Omental fat pad (tissue), 3 donors: ENCODE measurements at regions not wholly inside any gene's neighbourhood (a gene's known extent, or its start where the extent isn't known, plus 50 kb on each side); places are given as distances from the start of the nearest gene placed in this dataset.

Experiments used
- ATAC-seq: fragments of 150-250 bp; one replicate; pipeline ENCODE4 v1.9.1; 2016; ENCODE audit warnings: mild to moderate bottlenecking, moderate library complexity; ENCODE audit not compliant: low FRiP score
- DNase-seq: peaks from one replicate; pipeline ENCODE4 v3.0.0-alpha.2; 2019; ENCODE audit warnings: low spot score
- CTCF ChIP-seq, 3 donors: fragments of 450-650 bp; IDR thresholded peaks; one replicate each; pipeline ENCODE4 v1.5.1; 2016 to 2017; ENCODE audit warnings: antibody characterized with exemption in 3 of 3, mild to moderate bottlenecking in 3 of 3, moderate library complexity in 2 of 3

- TF ChIP-seq CTCF (IDR thresholded peaks at IDR 0.05) = no peak
- no peak for ATAC-seq
- DNase-seq = no peak
Observed at GRCh38 chr4:27916452-27917184, 1056.0 kb downstream of the STIM2 start.

- TF ChIP-seq CTCF (IDR thresholded peaks at IDR 0.05) = no peak
- no peak for DNase-seq
- ATAC-seq = no peak
Observed at GRCh38 chr4:27917381-27917780, 1056.7 kb downstream of the STIM2 start.

- ATAC-seq = no peak
- TF ChIP-seq CTCF (IDR thresholded peaks at IDR 0.05) = no peak
- no peak for DNase-seq
Observed at GRCh38 chr4:27921231-27921630, 1060.6 kb downstream of the STIM2 start.

- TF ChIP-seq CTCF (IDR thresholded peaks at IDR 0.05) = no peak
- ATAC-seq (peak; percentile 80), DNase-seq (no peak)
Observed at GRCh38 chr4:27928761-27929540, 1068.3 kb downstream of the STIM2 start.

- DNase-seq = no peak
- ATAC-seq = no peak
- no peak for TF ChIP-seq CTCF (IDR thresholded peaks at IDR 0.05)
Observed at GRCh38 chr4:27930291-27930690, 1069.7 kb downstream of the STIM2 start.

GRCh38 chr4:27930976-27931375 lies 1070.3 kb downstream of the STIM2 start:
- DNase-seq (no peak), ATAC-seq (no peak)
- no peak for TF ChIP-seq CTCF (IDR thresholded peaks at IDR 0.05)

- DNase-seq (no peak), ATAC-seq (no peak)
- no peak for TF ChIP-seq CTCF (IDR thresholded peaks at IDR 0.05)
Observed at GRCh38 chr4:27931584-27931983, 1070.9 kb downstream of the STIM2 start.
